HG03039 (cell line): ENCODE measurements at regions not wholly inside any gene's neighbourhood (a gene's known extent, or its start where the extent isn't known, plus 50 kb on each side); places are given as distances from the start of the nearest gene placed in this dataset.
"Not testable (repeated sequence)": the region's sequence is repeated elsewhere in the genome, so short reads cannot be mapped to it uniquely, and the experiment has no call there.

Experiments
- ATAC-seq: cut with Tn5 transposase; IDR thresholded peaks from one replicate; pipeline ENCODE4 v1.9.1; 2021; ENCODE audit warnings: mild to moderate bottlenecking, moderate library complexity; ENCODE audit not compliant: unreplicated experiment

DNA sequence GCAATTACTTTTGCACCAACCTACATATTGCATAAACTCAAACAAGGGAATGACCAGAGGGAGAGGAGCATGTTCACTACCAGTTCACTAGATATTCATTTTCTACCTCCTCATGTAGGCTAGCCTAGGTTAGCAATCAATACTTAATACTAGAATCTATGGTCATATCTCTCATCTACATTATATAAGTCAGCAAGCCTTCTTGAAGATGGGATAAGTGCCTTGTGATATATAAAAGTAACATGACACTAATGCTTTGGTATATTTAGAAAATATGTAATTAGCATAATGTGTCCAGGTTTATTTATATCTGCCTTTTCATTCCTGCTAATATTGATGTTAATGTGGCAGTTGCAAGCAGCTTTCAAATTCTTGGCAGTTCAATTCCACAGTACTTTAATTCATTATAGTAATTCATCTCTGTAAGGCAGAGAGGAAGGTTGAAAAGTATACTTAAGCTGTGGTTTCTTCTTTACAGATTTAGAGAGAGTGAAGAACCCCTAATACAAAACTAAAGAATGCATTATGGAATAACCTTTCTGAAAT, 1613.2 kb upstream of the ACO1 start:
- no peak for ATAC-seq

DNA sequence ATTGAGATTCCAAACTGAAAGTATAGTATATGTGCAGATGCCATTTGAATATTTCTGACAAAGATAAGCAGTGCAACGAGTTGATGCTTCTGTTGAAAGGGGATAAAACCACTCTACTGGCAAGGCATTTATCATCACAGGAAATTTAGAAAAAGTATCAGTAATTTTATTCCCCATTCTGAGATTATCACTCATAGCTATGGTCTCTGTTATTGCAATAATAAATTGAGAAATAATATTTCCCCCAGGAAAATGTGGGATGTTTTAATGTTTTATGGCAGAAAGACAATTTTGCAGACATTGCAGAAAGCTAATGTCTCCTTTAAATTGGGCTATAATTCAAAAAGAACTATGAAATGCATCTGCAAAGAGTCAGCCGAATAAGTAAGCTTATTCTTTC, 1612.7 kb upstream of the ACO1 start:
- ATAC-seq = no peak

DNA sequence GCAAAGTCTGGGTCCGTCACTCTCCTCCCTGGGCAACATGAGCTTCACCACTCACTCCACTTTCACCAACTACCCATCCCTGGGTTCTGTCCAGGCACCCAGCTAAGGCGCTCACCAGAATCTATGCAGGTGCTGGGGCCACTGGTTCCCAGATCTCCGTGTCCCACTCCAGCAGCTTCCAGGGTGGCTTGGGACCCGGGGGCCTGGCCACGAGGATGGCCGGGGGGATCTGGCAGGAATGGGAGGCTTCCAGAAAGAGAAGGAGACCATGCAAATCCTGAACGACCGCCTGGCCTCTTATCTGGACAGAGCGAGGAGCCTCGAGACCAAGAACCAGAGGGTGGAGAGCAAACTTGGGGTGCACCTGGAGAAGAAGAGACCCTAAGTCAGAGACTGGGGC, 1611.0 kb upstream of the ACO1 start:
- ATAC-seq = no peak

DNA sequence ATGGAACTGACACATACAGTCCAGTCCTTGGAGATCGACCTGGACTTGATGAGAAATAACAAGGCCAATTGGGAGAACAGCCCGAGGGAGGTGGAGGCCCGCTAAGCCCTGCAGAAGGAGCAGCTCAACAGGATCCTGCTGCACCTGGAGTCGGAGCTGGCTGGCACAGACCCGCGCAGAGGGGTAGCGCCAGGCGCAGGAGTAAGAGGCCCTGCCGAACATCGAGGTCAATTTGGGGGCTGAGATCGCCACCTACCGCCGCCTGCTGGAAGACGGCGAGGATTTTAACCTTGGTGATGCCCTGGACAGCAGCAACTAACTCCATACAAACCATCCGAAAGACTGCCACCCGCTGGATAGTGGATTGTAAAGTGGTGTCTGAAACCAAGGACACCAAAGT, 1610.1 kb upstream of the ACO1 start:
- ATAC-seq = no peak

DNA sequence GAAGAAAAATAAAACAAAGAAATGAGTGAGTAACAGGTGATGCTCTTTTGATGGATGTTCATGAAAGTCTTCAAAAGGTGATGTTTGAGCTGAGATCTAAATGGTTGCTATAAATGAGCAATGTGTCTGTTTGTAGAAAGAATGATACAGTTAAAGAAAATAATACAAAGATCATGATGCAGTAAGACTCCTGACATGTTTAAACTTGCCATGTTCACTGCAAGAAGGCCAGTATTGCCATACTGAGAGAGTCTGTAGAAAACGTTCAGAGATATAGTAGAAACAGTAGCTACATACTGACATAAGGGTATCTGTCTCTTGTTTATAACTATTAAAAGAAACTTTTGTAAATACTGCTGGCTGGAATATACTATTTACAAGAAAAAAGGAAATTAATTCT, 1609.2 kb upstream of the ACO1 start:
- ATAC-seq = no peak

DNA sequence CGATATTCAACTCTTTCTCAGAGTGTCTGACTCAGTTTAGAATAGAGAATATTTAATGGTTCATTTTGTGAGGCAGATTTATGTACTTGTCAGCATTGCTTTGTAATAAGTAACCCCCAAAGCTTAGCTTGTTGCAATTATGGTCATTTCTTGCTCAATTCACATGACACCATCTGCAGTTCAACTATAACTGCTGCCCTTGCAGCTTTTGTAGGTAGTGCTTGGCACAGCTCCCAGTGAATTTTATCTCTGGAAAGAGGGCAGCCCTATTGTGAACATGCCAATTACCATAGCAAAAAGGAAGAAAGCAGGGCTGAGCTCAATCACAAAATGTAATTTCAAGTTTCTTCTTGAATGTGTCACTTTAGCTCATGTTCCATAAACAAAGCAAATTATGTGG, 1587.7 kb upstream of the ACO1 start:
- no peak for ATAC-seq

DNA sequence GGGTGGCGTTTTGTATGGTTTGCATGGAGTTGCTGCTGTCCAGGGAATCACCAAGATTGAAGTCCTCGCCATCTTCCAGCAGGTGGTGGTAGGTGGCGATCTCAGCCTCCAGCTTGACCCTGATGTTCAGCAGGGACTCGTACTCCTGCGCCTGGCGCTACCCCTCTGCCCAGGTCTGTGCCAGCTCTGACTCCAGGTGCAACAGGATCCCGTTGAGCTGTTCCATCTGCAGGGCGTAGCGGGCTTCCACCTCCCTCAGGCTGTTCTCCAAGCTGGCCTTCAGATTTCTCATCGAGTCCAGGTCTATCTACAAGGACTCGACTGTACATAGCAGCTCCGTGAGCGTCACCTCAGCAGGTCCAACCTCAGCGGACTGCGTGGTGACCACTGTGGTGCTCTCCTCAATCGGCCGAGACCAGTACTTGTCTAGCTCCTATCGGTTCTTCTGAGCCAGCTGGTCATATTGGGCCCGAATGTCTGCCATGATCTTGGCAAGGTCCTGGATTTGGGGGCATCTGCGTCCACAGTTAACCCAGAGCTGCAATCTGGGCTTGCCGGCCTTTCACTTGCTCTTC, 1584.8 kb upstream of the ACO1 start:
- ATAC-seq = no peak

DNA sequence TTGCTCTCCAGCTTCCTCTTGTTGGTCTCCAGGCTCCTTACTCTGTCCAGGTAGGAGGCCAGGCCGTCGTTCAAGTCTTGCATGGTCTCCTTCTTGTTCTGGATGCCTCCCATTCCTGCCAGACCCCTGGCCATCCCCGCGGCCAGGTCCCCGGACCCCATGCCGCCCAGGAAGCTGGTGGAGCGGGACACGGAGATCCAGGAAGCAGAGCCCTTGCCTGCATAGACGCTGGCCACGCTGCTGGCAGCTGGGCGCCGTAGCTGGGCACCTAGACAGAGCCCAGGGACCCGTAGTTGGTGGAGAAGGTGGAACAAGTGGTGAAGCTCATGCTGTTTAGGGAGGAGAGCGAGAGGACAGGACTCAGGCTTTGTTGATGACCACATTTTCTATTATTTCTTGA, 1584.0 kb upstream of the ACO1 start:
- ATAC-seq = no peak

DNA sequence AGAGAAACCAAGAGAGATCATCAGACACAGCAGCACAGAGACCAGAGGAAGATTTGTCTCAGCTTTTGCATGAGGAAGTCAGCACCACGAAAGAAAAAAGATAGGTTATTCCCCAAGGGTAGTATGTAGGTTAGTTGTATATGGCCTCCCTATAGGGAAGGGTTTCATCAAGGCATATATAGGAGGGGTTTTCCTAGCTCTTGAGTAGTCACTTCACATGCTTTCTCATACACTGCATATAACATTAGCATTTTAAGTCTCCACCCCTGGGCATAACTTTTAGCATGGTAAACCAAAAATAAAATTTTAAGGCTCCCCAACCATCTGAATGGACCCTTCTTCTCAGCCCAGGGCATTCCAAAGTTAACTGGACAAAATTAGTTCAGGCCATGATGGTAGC, 1571.6 kb upstream of the ACO1 start:
- ATAC-seq = no peak

DNA sequence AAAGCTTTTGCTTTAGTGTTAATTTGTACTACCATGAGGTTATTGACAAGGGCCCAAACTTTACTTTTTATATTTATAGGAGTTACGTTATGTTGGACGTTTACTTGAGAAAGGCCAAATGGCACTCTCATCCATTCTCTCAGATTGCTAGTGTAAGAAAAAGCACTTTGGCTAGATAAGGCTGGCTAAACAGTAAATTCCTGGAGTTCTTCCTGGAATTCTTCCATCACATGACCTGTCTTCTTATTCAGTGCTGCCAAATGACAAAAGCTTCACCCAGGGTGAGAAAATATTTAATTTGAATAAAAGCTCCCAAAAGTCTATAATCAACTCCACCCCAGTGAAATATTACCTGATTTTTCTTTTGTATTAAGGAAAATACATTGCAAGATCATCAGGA, 1568.9 kb upstream of the ACO1 start:
- no peak for ATAC-seq

DNA sequence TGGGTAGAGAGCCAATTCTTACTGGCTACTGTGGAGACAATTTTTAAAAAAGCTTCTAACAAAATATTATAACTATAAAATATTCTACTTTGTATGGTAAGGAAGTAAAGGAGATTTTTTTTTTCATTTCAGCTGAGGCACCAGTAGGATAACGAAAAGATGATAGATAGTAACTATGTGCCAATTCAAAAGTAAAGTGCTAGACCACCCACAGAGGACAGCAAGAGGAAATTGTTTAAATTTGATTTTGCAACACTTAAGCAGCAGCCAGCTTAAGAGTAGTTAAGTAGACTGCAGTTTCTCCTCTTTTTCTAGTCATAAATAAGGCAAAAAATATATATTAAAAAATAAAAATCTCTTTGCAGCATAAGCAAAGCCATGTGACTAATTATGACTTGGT, 1539.3 kb upstream of the ACO1 start:
- no peak for ATAC-seq

DNA sequence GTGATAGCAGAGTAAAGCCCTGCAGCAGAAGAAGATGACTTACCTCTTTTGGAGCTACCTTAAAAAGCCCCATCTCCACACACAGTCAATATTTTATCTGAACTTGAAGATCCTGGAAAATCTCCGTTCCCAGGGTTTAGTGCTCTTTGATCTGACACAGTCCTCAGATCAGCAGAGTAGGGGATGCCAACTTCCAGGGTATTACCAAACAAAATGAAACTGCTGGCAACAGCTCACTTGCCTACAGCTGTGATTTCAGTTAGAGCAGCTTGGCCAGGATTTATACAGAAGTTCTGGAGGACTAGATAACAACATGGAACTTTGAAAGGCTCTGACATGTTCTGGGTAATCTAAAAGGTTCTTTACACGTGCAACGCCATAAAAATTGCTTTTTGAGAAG, 1537.8 kb upstream of the ACO1 start:
- no peak for ATAC-seq

DNA sequence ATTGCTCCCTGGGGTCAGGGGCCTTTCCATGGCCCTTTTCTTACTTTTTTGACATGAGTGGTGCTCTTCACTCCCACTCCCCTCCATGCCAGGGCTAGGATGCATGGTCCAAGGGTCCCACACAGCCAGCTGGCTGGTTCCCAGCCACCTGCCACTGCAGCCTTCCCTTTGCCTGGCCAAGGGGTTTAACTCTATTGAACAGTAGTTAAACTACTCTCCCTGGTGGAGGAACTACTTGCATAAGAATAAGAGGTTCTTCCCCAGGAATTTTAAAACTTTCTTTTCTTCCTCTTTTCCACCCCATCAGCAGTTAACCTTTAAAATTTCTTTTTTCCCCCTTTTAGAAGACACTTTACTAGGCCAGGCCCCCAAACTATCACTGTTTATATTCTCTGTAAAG, 1532.8 kb upstream of the ACO1 start:
- ATAC-seq = no peak

DNA sequence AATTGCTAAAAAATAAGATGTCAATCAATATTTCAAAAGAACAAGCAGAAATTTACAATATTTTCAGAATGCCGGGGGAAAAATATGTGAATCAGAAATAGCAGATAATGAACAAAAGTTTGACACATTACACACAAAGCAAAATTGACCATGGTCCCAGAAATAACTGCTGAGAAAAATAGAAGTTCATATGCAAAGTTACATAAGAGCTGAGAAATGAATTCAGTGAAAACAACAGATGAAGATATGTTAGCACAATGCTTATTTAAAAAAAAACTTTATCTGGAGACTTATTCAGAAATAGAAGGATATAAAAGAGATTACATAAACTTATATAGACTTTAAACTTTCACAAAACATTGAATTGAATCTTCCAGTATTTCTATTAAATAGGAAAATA, 1483.7 kb upstream of the ACO1 start:
- no peak for ATAC-seq

DNA sequence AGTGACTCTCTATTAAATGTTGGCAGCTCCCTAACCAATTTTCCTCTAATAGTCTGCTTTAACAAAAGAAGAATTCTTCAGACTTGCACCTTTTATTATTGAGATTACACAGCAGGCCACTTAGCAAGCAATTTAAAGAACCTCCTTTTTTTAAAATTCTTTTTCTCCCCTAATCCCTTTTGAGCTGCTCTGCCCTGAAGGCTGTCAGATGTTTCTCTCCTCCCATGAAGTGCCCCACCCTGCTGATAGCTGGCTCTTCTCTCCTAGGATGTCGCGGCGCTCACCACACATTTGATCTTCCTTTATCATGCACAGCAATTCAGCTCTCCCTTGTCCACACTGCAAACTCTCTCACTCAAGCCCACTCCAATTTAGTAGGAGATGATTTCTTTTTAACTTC, 1471.1 kb upstream of the ACO1 start:
- ATAC-seq = no peak

DNA sequence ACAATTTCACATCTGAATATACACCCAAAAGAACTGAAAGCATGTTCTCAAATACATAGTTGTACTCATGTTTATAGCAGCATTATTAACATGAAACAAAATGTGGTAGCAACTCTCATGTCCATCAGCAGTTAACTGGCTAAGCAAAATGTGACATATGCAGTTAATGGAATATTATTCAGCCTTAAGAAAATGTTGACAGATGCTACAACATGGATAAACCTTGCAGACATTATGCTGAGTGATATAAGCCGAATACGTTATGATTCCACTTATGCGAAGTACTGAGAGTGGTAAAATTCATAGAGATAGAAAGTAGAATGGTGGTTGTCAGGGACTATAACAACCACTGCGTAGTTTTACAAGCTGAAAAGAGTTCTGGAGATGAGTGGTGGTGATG, 1469.0 kb upstream of the ACO1 start:
- no peak for ATAC-seq

DNA sequence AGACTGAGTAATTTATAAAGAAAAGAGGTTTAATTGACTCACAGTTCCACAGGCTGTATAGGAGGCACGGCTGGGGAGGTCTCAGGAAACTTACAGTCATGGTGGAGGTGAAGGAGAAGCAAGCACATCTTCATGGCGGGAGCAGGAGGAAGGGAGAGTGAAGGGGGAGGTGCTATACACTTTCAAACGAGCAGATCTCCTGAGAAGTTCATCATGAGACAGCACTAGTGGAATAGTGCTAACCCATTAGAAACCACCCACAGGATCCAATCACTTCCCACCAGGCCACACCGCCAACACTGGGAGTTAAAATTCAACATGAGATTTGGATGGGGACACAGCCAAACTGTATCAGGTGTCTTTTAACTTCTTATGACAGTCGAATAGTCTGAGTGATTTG, 1459.3 kb upstream of the ACO1 start:
- ATAC-seq = no peak

DNA sequence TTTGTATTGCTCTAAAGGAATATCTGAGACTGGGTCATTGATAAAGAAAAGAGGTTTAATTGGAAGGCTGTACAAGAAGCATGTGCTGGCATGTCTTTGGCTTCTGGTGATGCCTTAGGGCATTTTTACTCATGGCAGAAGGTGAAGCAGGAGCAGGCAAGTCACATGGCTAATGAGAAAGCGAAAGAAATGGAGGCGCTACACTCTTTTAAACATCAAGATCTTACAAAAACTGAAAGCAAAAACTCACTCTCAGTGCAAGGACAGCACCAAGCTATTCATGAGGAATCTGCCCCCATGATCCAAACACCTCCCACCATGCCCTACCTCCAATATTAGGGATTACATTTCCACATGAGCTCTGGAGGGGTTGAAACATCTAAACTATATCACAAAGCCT, 1458.8 kb upstream of the ACO1 start:
- ATAC-seq = no peak

DNA sequence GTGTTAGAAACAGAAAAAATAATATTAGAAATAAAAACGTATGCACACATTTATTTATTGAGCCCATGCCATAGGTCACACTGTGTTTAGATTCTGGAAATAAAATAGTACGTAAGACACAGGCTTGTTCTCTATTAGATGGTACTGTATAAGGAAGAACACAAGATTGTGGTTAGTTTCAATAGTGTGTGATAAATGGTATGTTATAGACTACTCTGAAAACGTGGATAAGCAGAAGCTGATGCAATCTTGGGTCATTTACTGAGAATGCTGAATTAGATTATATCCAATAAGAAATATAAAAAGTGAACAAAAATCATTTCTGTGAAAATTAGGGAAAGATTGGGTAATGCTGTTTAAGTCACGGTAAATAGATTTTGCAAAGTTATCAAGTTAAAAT, 1456.4 kb upstream of the ACO1 start:
- no peak for ATAC-seq

DNA sequence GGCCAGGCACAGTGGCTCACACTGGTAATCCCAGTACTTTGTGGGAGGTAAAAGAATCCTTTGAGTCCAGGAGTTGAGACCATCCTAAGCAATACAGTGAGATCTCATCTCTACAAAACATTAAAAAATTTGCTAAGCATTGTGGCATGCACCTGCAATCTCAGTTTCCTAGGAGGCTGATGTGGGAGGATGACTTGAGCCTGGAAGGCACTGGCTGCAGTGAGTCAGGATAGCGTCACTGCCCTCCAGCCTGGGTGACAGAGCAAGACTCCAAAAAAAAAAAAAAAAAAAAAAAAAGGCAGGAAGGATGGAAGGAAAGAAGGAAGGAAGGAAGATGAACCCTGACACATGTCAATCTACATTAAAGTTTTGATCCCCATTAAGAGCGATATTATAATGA, 1452.2 kb upstream of the ACO1 start:
- no peak for ATAC-seq

DNA sequence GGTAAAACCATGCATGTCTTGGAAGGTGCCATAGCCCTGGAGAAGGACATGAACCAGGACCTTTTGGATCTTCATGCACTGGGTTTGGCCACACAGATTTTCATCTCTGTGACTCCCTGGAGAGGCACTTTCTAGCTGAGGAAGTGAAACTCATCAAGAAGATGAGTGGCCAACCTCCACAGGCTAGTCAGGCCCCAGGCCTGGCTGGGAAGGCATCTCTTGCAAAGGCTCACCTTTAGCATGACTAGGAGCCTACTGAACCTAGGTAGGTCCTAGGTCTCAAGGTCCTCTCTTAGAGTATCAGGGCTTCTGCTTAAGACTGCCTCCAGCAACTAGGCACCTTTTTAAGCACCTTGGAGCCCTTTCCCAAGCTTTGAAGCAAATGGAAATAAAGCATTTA, 1448.7 kb upstream of the ACO1 start:
- no peak for ATAC-seq

DNA sequence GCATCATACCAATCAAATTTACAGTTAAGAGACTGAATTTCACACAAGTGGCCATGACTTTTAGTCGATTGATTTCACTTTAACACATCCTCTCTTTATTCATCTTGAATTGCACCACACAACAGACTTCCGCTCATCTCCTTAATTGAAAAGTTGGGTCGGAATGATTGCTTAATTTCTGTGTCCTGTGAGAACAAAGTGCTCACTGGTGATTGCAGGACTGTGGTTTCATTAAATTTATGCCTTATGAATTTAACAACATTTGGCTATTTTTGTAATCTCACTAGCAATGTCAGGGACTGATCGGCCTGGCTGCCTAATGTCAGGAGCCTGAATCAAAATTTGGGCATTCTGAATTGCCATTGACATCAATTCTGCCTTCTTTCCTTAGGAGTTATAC, 1447.3 kb upstream of the ACO1 start:
- no peak for ATAC-seq

DNA sequence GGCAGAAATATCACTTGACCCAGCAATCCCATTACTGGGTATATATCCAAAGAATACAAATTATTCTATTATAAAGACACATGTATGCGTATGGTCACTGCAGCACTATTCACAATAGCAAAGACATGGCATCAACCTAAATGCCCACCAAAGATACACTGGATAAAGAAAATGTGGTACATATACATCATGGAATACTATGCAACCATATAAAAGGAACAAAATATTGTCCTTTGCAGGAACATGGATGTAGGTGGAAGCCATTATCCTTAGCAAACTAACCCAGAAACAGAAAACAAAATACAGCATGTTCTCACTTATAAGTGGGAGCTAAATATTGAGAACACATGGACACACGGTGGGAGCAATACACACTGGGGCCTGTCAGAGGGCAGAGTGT, 1441.6 kb upstream of the ACO1 start:
- ATAC-seq = not testable (repeated sequence)
